ENCODE measurements at regions not wholly inside any gene's neighbourhood (a gene's known extent, or its start where the extent isn't known, plus 50 kb on each side); places are given as distances from the start of the nearest gene placed in this dataset.

- no peak for DNase-seq
- Mint-ChIP-seq H3K9me3 (no peaks in the 10 kb centered on the region), H3K27ac (no peak overlapping the region), H3K4me3 (no peak overlapping the region), H3K27me3 (no peaks in the 10 kb centered on the region), H3K4me1 (no peaks in the 10 kb centered on the region), H3K36me3 (no peaks in the 10 kb centered on the region)
- no peak for ATAC-seq (replicated peaks)
Measured at GRCh38 chr3:643376-643775, 446.8 kb downstream of the CHL1 start.

- DNase-seq (no peak), ATAC-seq (replicated peaks) (no peak)
- no peak overlapping the region for H3K4me3 Mint-ChIP-seq
- H3K27ac Mint-ChIP-seq: no peak overlapping the region
- no peaks in the 10 kb centered on the region for H3K4me1 Mint-ChIP-seq
- H3K27me3 Mint-ChIP-seq: no peaks in the 10 kb centered on the region
- H3K9me3 Mint-ChIP-seq: peaks cover 0 to 3% of the 10 kb centered on the region in 2 donors
- no peaks in the 10 kb centered on the region for H3K36me3 Mint-ChIP-seq
Measured at GRCh38 chr3:655824-656223, 437.0 kb upstream of the CNTN6 start.

DNA sequence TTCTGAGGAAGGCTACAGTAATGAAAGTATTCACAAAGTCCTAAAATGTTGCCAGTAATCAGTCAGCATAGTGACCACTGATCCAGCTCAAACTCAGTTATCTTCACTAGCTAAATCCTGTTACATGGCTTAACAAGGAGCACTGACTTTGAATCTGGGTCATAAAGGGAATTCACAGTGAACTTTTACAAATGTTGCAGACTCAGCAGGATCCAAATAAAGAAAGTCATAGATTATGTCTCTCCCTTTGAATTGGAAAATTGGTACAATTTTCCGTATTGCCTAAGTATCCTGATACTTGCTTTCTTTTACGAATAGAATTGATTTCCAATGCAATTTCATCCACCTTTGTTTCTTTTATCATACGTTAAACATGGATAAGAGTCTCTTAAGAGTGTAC lies 431.5 kb upstream of the CNTN6 start:
- Mint-ChIP-seq H3K27me3 (no peaks in the 10 kb centered on the region), H3K27ac (no peak overlapping the region), H3K36me3 (no peaks in the 10 kb centered on the region), H3K4me1 (no peaks in the 10 kb centered on the region), H3K9me3 (no peaks in the 10 kb centered on the region), H3K4me3 (no peak overlapping the region)
- ATAC-seq (replicated peaks) (no peak), DNase-seq (no peak)

DNA sequence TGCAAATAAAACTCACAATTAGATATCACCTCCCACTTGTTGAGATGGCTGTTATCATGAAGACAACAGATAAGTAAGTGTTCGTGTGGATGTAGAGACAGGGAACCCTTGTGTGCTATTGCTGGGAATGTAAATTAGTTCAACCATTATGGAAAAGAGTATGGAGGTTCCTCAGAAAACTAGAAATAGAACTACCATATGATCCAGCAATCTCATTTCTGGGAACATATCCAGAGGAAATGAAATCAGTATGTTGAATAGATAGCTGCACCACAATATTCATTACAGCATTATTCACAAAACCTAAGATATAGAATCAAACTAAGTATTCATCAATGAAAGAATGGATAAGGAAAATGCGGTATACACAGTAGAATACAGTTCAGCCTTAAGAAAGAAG lies 418.7 kb upstream of the CNTN6 start:
- Mint-ChIP-seq H3K9me3 (peaks cover 4 to 6% of the 10 kb centered on the region in 2 donors), H3K27me3 (no peaks in the 10 kb centered on the region), H3K4me1 (no peaks in the 10 kb centered on the region), H3K27ac (no peak overlapping the region), H3K36me3 (no peaks in the 10 kb centered on the region), H3K4me3 (no peak overlapping the region)
- DNase-seq (no peak), ATAC-seq (replicated peaks) (no peak)

- Mint-ChIP-seq H3K4me3 (no peak overlapping the region), H3K27ac (no peak overlapping the region), H3K36me3 (no peaks in the 10 kb centered on the region), H3K27me3 (no peaks in the 10 kb centered on the region), H3K9me3 (peaks cover 4 to 6% of the 10 kb centered on the region in 2 donors), H3K4me1 (no peaks in the 10 kb centered on the region)
- DNase-seq: no peak
- ATAC-seq (replicated peaks): no peak
Measured at GRCh38 chr3:675846-676245, 417.0 kb upstream of the CNTN6 start.

DNA sequence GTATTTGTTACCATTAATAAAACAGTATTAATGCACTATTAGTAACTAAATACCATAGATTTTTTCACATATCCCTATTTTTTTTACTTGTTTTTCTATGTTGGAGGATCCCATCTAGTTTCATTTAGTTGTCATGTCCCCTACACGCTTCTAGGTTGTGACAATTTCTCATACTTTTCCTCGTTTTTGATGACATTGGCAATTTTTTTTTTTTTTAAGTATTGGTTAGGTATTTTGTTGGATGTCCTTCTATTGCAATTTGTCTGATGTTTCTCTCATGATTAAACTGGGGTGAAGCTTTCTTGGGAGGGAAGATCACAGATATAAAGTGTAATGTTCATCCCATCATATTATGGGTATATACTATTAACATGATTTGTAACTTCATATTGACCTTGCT lies 409.1 kb upstream of the CNTN6 start:
- Mint-ChIP-seq H3K27me3 (no peaks in the 10 kb centered on the region), H3K4me3 (no peak overlapping the region), H3K9me3 (peaks cover 0 to 1% of the 10 kb centered on the region in 2 donors), H3K27ac (no peak overlapping the region), H3K36me3 (no peaks in the 10 kb centered on the region), H3K4me1 (no peaks in the 10 kb centered on the region)
- ATAC-seq (replicated peaks) (no peak), DNase-seq (no peak)

DNA sequence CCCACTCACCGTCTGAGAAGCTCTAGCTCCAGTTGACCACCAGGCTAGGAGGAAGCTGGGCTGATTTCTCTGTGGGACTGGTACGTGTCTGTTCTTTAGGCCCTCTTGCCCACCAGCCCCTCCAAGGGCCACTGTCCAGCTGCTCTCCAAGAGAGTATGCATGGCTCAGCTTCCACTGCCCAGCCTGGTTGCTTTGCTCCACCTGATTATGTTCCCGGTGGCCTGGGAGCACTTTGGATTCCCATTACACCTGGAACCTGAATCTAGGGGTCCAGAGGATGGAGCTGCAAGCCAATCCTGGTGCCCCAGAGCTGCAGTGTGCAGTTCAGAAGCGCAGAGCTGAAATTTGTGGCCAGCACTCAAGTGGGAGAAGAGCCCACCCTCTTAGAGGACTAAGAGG lies 402.1 kb upstream of the CNTN6 start:
- ATAC-seq (replicated peaks) (no peak), DNase-seq (no peak)
- H3K4me3 Mint-ChIP-seq: no peak overlapping the region
- no peaks in the 10 kb centered on the region for H3K4me1 Mint-ChIP-seq
- H3K27ac Mint-ChIP-seq: no peak overlapping the region
- H3K27me3 Mint-ChIP-seq: no peaks in the 10 kb centered on the region
- no peaks in the 10 kb centered on the region for H3K36me3 Mint-ChIP-seq
- H3K9me3 Mint-ChIP-seq: peaks cover 7% of the 10 kb centered on the region in 2 donors

GRCh38 chr3:700514-700913 lies 392.3 kb upstream of the CNTN6 start:
- Mint-ChIP-seq H3K27me3 (no peaks in the 10 kb centered on the region), H3K27ac (no peak overlapping the region), H3K4me3 (no peak overlapping the region), H3K36me3 (no peaks in the 10 kb centered on the region), H3K4me1 (no peaks in the 10 kb centered on the region), H3K9me3 (peaks cover 13 to 17% of the 10 kb centered on the region in 2 donors)
- ATAC-seq (replicated peaks) (no peak), DNase-seq (no peak)

GRCh38 chr3:707041-707440 lies 385.8 kb upstream of the CNTN6 start:
- DNase-seq (no peak), ATAC-seq (replicated peaks) (no peak)
- Mint-ChIP-seq H3K4me3 (no peak overlapping the region), H3K4me1 (no peaks in the 10 kb centered on the region), H3K36me3 (no peaks in the 10 kb centered on the region), H3K27ac (no peak overlapping the region), H3K9me3 (no peaks in the 10 kb centered on the region), H3K27me3 (no peaks in the 10 kb centered on the region)

- Mint-ChIP-seq H3K27ac (no peak overlapping the region), H3K9me3 (peaks cover 0 to 6% of the 10 kb centered on the region in 2 donors), H3K27me3 (no peaks in the 10 kb centered on the region), H3K4me3 (no peak overlapping the region), H3K4me1 (no peaks in the 10 kb centered on the region), H3K36me3 (no peaks in the 10 kb centered on the region)
- ATAC-seq (replicated peaks) (no peak), DNase-seq (no peak)
Measured at GRCh38 chr3:713006-713621, 379.7 kb upstream of the CNTN6 start.

DNA sequence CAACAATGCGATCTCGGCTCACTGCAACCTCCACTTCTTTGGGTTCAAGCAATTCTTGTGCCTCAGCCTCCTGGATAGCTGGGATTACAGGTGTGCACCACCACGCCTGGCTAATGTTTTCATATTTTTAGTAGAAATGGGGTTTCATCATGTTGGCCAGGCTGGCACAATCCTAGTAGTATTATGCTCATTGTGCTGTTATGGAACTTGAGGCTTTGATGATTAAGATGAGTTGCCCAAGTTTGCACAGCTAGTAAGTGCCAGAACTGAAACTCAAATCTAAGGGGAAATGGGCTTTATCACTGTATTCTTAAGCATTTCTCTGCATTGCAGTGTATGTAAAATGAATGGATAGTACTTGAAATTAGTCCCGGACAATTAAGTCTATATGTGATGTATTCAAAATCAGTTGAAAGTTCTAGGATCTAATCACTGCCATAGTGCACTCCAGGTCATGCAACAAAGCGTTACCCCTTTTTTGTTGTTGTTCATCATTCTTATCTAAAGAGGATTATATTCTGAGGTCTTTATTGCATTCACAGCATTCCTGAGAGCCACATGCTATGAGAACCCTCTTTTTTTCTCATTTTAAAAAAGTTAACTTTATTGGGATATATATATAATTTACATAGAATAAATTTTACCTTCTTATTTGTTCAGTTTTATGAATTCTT lies 378.7 kb upstream of the CNTN6 start:
- Mint-ChIP-seq H3K27me3 (no peaks in the 10 kb centered on the region), H3K27ac (no peak overlapping the region), H3K9me3 (peaks cover 3 to 8% of the 10 kb centered on the region in 2 donors), H3K4me1 (no peaks in the 10 kb centered on the region), H3K36me3 (no peaks in the 10 kb centered on the region), H3K4me3 (no peak overlapping the region)
- DNase-seq: no peak
- ATAC-seq (replicated peaks): no peak

DNA sequence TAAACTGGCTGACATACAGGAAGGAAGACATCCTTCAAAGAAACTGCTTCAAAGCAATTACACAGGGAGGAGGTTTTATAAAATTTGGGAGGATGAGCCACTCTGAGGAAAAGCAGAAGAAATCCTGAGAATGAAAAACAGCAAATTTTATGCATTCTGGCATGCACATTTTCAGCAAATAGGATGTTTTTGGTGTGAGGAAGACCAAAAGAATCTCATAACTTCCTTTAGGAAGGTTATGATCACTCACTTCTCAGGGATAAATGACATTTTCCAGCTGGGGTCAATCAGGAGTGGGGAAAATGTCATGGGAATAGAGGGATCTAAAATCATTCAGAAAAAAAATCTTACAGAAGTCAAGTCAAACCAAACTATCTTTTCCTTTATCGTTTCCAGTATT lies 371.7 kb upstream of the CNTN6 start:
- H3K36me3 Mint-ChIP-seq: no peaks in the 10 kb centered on the region
- ATAC-seq (replicated peaks) (no peak), DNase-seq (no peak)
- H3K27me3 Mint-ChIP-seq: no peaks in the 10 kb centered on the region
- peaks cover 3 to 9% of the 10 kb centered on the region in 2 donors for H3K9me3 Mint-ChIP-seq
- H3K4me1 Mint-ChIP-seq: no peaks in the 10 kb centered on the region
- no peak overlapping the region for H3K4me3 Mint-ChIP-seq
- H3K27ac Mint-ChIP-seq: no peak overlapping the region

DNA sequence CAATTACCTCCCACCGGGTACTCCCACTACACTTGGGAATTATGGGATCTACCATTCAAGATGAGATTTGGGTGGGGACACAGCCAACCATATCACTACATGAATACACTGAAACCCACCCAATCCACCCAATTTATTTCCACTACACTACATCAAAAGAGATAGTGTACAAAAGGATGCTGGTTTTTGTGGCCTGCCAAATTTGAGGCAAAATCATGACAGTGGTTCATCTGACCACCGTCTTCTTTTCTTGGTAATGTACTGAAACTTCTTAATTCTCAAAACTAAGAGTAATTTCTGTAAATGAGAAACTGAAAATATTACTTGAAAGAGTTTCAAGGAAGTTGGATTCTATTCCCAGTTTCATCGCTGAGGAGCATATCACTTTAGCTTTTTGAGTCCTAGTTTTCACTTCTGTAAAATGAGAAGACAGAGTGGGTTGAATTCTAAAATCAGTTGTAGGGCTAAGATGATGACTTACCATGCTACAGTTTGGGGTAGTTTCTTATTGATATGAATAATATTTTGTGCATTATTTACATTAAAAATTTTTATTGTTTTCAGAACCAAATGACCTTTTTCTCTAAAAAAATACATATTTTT lies 360.4 kb upstream of the CNTN6 start:
- H3K27me3 Mint-ChIP-seq: no peaks in the 10 kb centered on the region
- H3K36me3 Mint-ChIP-seq: no peaks in the 10 kb centered on the region
- no peaks in the 10 kb centered on the region for H3K4me1 Mint-ChIP-seq
- H3K4me3 Mint-ChIP-seq: no peak overlapping the region
- no peak overlapping the region for H3K27ac Mint-ChIP-seq
- ATAC-seq (replicated peaks) (no peak), DNase-seq (no peak)
- peaks cover 4% of the 10 kb centered on the region in 2 donors for H3K9me3 Mint-ChIP-seq

DNA sequence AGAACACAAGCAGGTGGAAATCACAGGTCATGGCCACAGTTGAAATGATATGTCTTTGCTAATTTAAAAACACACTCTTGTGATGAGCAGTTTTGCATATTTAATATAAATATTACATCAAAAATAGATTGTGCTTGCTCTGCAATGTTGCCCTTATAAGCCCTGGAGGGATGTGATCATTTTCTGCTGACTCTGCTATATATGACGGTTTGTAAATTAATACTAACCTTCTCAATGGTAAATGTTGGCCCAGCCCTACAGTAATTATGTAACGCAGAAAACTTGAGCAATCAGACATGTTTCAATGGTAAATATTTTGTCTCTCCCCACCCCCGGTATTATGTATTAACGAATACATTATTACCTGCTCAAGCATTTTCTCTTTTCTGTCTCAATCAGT lies 359.5 kb upstream of the CNTN6 start:
- no peaks in the 10 kb centered on the region for H3K4me1 Mint-ChIP-seq
- no peak for DNase-seq
- H3K27ac Mint-ChIP-seq: no peak overlapping the region
- H3K4me3 Mint-ChIP-seq: no peak overlapping the region
- peaks cover 4 to 5% of the 10 kb centered on the region in 2 donors for H3K9me3 Mint-ChIP-seq
- ATAC-seq (replicated peaks): no peak
- no peaks in the 10 kb centered on the region for H3K27me3 Mint-ChIP-seq
- H3K36me3 Mint-ChIP-seq: no peaks in the 10 kb centered on the region

DNA sequence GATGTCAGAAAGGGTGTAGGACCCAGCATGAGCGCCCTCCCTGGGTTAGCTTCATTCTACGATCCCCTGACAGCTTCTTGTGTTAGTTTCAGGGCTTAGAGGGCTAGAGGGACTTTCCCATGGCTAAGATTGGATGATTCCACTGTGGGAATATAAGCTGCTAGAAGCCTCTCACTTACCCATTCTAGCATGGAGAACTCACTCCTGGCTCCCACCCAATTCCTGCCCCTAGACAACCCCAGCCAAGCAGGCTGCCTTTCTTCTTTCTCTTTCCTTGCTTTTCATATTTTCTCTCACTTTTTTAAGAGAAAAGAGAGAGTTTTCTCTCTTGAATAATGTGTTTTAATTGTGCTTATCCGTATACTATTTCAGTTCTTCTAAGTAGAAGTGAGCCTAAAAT lies 335.1 kb upstream of the CNTN6 start:
- Mint-ChIP-seq H3K27me3 (no peaks in the 10 kb centered on the region), H3K27ac (no peak overlapping the region), H3K36me3 (no peaks in the 10 kb centered on the region), H3K9me3 (peaks cover 13 to 14% of the 10 kb centered on the region in 2 donors), H3K4me3 (no peak overlapping the region), H3K4me1 (no peaks in the 10 kb centered on the region)
- no peak for ATAC-seq (replicated peaks)
- DNase-seq: no peak
